HG03457 (cell line): ENCODE measurements at regions not wholly inside any gene's neighbourhood (a gene's known extent, or its start where the extent isn't known, plus 50 kb on each side); places are given as distances from the start of the nearest gene placed in this dataset.

Experiments used
- ATAC-seq: cut with Tn5 transposase; IDR thresholded peaks from one replicate; pipeline ENCODE4 v1.9.1; 2021; ENCODE audit warnings: moderate number of reproducible peaks; ENCODE audit not compliant: unreplicated experiment

DNA sequence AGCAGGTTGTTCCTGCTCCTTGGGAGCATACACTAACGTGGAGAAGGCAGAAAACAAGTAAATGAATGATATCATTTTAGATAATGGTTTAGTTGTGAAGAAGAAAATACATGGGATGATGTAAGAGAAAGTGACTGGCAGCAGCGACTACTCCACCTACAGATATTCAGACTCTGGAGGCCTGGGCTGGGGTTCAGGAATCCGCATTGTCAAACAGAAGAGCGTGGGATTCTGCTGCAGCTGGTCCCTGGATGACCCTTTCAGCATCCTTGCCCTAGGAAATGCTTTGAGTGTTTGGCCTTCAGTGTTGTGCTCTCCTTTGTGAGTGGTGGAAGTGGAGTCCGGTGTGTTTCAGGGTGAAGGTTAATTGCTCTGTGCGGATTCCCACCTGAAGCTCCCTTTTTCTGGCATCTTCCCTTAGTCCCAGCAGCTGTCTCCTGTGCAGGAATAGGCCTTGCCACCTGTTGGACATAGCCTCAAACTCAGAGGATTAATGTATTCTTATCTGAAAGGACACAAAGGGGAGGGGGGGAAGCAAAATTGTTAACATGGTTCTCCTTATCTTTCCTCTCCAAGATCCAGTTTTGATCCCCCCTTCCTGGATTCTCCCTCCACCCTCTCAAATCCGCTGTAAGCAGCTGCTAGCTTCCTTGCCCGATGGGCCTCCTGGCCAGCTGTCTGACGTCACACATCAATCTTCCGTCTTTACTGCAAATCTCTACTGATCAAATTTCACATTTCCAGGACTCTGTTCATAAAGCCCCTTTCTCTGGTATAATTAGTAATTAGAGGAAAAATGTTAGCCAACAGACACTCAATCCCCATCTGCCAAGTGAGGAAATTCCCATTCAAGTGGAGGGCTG is 68.3 kb upstream of the SPAG17 start:
- no peak for ATAC-seq

DNA sequence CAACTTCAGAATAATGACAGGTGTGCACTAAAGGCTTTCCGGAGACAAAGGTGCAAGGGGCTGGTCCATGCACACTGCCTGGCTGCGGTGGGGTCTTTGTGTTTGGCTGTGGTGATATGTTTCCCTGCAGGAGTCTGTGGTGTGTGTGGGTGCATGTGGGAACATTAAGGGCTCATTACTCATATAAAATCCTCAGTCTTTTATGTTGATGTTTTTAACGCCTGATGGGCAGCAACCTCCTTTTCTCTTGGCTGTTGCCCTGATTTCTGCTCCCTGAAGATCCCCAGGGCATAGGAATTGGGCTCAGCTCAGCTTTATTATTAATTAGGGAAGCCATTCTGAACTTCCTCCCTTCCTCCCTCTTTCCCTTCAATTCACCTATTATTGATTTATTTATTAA is 67.6 kb upstream of the SPAG17 start:
- ATAC-seq = no peak

DNA sequence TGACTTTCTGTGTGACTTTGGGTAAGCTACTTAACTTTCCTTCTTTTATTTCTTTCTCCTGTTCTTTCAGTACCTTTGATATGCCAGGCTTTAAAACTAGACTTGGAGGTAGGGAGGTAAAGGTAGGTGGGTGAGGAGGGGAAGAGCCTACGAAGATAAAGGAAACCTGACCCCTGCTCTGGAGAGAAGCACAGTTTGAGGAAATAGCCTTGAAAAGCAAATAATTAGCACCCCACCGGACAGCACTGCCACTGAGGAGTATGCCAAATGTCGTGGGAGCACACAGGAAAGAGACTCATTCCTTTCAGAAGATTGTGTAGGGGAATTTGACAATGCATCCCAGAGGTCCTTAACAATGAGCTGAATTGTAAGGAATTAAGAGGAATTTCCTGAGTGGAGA is 65.2 kb upstream of the SPAG17 start:
- no peak for ATAC-seq

DNA sequence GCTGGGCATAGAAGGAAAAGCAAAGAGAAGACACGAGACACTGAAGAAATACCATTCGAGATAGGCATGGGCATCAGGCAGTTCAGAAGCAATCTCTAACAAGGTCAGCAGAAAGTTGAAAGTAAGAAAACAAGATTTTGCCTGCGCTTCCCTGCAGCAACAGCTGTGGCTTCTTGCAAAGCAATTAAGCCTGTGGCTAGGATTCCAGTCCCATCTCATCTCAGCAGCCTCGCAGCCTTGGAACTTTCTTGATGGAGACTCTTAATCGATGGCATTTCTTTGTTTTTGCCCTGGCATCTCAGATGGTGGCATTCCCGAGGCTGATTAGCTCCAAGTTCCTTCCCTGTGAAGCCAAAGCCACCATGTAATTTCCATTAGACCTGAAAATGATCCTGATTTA is 64.6 kb upstream of the SPAG17 start:
- ATAC-seq = no peak

DNA sequence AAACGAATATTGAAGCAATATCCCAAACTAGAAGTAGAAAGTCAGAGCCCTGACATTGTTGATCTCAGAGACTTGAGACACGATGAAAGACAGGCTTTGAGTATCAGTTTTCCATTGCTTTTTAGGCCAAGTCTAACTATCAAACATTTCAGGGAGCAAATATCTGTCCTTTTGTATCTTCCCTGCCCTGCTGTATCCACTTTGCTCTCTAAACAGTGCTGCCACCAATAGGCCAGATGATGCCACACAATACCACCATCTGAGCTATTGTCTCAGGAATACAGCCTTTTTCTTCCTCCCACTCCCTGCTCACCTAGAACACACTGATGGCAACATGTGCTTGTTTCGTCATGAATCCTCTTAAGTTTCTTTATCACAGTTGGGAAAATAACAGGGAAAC is 62.6 kb upstream of the SPAG17 start:
- no peak for ATAC-seq

DNA sequence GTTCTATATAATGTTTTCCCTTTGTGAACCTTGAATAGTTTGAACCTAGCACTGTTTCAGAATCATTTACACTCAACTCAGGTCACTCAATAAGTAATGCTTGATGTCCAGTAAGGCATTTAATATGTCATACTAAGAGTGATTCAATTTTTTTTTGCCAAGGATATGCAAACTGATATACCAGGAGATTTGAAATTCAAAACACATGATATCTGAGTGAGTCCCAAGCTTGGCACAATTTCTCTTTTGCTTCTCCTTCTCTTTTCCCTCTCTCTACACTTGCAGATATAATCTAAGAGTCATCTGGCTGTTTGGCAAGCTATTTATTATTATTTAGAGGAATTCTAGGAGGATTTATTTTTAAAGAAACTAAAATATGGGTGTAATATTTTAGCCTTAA is 61.6 kb upstream of the SPAG17 start:
- ATAC-seq = no peak

DNA sequence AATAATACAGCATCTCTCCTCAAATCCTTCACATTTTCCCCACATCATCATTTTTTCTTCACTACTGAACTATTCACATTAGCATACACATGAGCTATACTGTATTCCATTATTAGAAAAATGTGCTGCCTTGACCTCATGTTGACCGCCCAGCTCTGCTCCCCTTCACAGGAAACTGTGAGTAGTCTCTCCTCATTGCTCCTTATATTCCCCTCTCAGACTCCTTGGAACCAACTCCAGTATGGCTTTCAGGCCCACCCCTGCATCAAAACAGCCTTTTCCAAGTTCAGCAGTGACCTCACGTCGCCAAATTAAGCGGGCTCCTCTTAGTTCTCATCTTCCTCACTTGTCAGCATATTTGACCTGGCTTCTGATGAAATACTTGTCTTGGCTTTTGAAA is 59.2 kb upstream of the SPAG17 start:
- ATAC-seq = no peak

DNA sequence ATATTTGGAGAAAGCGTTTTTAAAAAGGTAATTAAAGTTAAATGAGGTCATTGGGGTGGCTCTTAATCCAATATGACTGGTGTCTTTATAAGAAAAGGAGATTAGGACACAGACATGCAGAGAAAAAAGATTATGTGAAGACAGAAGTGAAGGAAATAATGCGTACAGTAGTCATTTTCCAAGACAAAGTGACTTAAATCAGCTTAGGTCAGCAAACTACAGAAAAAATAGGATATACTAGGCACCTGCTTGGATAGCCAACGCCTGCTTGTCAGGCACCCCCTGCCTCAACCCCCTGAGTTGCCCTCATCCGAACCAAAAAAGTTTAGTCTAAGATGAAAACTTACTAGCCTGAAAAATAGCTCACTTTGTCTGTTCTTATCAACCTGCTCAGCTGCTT is 58.2 kb upstream of the SPAG17 start:
- no peak for ATAC-seq
